GM21423 (cell line): ENCODE measurements at regions not wholly inside any gene's neighbourhood (a gene's known extent, or its start where the extent isn't known, plus 50 kb on each side); places are given as distances from the start of the nearest gene placed in this dataset.
"Not testable (repeated sequence)": the region's sequence is repeated elsewhere in the genome, so short reads cannot be mapped to it uniquely, and the experiment has no call there.

Source experiments
- ATAC-seq: cut with Tn5 transposase; IDR thresholded peaks from one replicate; pipeline ENCODE4 v1.9.1; 2021; ENCODE audit warnings: mild to moderate bottlenecking, moderate library complexity; ENCODE audit not compliant: unreplicated experiment

- ATAC-seq = not testable (repeated sequence)
Observed at GRCh38 chr15:38797506-38797905, 232.9 kb upstream of the RASGRP1 start.

DNA sequence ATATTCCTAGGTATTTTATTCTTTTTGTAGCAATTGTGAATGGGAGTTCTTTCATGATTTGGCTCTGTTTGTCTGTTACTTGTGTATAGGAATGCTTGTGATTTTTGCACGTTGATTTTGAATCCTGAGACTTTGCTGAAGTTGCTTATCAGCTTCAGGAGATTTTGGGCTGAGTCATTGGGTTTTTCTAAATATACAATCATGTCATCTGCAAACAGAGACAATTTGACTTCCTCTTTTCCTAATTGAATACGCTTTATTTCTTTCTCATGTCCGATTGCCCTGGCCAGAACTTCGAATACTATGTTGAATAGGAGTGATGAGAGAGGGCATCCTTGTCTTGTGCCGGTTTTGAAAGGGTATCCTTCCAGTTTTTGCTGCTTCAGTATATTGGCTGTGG lies 234.6 kb upstream of the RASGRP1 start:
- not testable (repeated sequence) for ATAC-seq

- ATAC-seq = no peak
Observed at GRCh38 chr15:38809621-38810020, 245.0 kb upstream of the RASGRP1 start.

DNA sequence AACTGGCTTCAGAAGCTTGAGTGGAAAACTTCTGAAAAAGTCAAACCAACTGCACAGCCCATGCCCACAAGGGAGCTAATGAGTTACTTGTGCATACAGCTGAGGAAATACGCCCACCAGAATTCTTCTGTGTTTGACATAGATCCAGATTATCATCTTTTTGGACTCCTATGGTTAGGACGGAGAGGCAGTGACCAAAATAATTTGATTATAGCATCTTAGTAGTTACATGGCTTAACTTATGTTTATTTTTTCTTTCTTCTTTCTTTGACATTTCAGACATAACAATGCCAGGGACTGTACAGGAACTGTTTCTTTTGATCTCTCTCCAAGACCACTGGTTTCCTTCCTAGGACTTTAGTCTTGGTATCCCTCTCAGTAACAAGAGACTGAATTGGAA lies 246.1 kb upstream of the RASGRP1 start:
- ATAC-seq = no peak

DNA sequence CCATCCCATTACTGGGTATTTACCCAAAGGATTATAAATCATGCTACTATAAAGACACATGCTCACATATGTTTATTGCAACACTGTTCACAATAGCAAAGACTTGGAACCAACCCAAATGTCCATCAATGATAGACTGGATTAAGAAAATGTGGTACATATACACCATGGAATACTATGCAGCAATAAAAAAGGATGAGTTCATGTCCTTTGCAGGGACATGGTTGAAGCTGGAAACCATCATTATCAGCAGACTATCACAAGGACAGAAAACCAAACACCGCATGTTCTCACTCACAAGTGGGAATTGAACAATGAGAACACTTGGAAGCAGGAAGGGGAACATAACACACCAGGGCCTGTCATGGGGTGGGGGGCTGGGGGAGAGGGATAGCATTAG lies 249.6 kb upstream of the RASGRP1 start:
- ATAC-seq = not testable (repeated sequence)

GRCh38 chr15:38814891-38815290 lies 250.3 kb upstream of the RASGRP1 start:
- no peak for ATAC-seq

GRCh38 chr15:38817427-38818156 lies 253.0 kb upstream of the RASGRP1 start:
- ATAC-seq = peak; percentile 87

DNA sequence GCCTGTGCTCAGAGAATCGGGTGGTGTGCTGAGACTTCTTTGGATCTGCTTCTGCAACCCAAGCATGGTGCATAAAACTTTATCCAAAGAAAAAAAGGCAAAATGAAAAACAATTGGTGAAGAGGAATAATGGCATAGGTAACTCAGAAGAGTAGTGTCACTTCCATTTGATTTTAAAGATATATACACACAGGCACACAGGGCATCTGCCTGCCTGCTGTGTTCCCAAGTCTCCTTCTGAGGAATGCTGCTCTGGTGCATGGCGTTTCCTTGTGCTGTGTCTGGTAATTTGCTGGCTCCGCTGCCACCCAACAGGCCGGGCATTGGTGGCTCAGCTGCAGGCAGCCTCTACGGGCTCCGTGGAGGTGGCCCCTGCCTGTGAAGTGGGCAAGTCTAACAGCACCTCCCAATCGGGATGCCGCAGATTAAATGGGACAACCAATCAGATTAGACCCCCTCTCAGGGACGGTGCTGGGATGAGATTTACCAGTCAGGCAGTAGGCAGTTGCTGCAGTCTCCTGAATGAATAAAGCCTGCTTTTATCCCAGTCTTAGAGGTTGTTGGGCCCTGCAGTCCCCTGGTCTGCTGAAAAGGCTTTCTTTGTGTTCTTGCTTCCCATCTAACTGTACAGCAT lies 253.7 kb upstream of the RASGRP1 start:
- no peak for ATAC-seq

- no peak for ATAC-seq
Observed at GRCh38 chr15:38819387-38819950, 254.9 kb upstream of the RASGRP1 start.

GRCh38 chr15:38823263-38823662 lies 258.6 kb upstream of the RASGRP1 start:
- ATAC-seq = no peak

GRCh38 chr15:38824719-38825118 lies 260.1 kb upstream of the RASGRP1 start:
- no peak for ATAC-seq

- no peak for ATAC-seq
Observed at GRCh38 chr15:38826880-38827279, 262.3 kb upstream of the RASGRP1 start.

DNA sequence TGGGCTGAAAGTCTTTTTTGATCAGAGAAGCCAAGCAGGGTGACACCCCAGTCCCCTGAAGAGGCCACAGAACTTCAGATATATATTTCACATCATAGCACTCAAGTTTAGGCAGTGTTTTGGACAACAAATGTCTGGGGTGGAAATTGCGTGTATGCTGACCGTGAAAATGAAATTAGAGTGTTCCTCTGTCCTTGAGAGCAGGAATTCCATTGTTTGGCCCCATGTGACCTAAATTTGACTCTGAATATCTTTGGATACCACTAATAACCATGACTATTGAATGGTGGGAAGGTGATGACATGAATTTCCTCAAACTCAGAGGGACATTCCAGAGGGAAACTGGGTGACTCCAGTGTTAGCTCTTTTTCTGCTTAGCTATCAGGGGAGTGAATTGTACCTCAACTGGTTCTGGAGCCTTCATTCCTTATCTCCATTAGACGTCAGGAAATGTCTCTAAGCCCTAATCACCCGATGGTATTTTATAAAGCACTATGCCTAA lies 263.5 kb upstream of the RASGRP1 start:
- ATAC-seq = no peak

DNA sequence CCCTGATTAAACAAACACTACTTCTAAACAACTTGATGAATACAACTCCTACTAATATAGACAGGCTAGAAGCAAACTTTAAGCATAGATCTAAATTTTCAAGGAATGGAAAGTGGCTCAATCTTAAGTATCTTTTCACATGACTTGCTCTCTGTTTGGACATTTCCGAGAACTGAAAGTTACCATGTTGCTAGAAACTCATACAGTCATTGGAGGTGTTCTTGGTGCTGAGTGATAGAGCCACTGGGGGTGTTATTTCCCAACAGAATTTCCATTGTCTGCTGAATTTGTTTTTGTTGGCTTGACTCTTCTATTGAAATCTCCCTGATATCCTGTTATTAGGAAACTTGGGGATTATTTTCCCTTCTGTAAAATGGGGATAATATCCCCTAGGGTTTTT lies 264.5 kb upstream of the RASGRP1 start:
- ATAC-seq = no peak

GRCh38 chr15:38842226-38842625 lies 277.6 kb upstream of the RASGRP1 start:
- no peak for ATAC-seq

DNA sequence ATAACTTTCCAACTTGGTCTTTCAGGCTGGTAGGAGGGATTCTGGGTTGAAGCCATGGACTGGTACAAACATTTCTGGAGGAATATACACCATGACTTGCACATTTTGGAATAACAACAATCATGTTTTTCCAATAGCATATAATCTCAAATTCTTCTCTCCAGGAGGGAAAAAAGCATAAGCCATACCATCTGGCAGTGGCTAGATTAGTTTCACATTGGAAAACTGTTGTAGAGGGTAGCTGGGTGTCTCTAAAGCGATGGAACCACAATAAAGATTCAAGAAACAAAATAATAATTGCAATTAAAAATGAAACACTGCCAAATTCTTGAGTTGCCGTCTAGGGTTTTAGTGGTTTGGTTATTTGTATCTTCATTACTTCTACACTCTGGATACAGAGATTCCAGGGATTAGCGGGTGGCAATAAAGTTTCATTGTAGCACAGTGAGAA lies 278.5 kb upstream of the RASGRP1 start:
- ATAC-seq = no peak

GRCh38 chr15:38843736-38844590 lies 279.3 kb upstream of the RASGRP1 start:
- no peak for ATAC-seq

DNA sequence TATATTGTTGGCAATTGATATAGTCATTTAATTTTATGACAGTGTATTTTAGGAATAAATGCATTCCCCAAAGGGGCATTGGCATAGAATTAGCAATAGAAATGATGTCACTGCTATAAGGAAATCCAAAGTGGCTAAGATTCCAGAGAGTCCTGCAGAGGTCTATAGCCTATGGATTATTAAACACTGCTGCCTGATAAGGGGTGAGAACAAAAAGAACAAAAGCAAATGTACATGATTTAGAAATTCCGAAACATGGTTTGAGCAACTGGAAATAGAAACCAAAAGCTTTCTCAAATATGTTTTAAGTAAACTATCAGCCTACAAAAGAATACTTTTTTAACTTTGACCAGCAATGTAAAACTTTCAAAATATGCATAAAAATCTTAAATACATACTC lies 280.1 kb upstream of the RASGRP1 start:
- no peak for ATAC-seq

- ATAC-seq = no peak
Observed at GRCh38 chr15:38846346-38846745, 281.7 kb upstream of the RASGRP1 start.

GRCh38 chr15:38847666-38848065 lies 283.1 kb upstream of the RASGRP1 start:
- ATAC-seq = no peak

- ATAC-seq = no peak
Observed at GRCh38 chr15:38849046-38849445, 284.4 kb upstream of the RASGRP1 start.
